Esophagus squamous epithelium (tissue), 4 donors: ENCODE measurements at regions not wholly inside any gene's neighbourhood (a gene's known extent, or its start where the extent isn't known, plus 50 kb on each side); places are given as distances from the start of the nearest gene placed in this dataset.

Experiments
- CTCF ChIP-seq, 6 experiments: fragments of 450-650 bp in 4 of 6; fragments of 200-600 bp in 2 of 6; sonication (generic) in 2 of 6; IDR thresholded peaks; one replicate each; pipeline ENCODE4 v1.5.1; 2016 to 2019; ENCODE audit warnings: antibody characterized with exemption in 6 of 6, mild to moderate bottlenecking in 4 of 6, moderate library complexity in 4 of 6
- POLR2A ChIP-seq, 4 donors: fragments of 450-650 bp; IDR thresholded peaks; one replicate each; pipeline ENCODE4 v1.6.1; 2017; ENCODE audit warnings: antibody characterized with exemption in 4 of 4, mild to moderate bottlenecking in 4 of 4, moderate library complexity in 3 of 4

GRCh38 chr12:105659355-105660075 is 329.0 kb downstream of the C12orf75 start:
- TF ChIP-seq CTCF (IDR thresholded peaks at IDR 0.05) (no peak), POLR2A (IDR thresholded peaks at IDR 0.05) (no peak)
